HG03139 (cell line): ENCODE measurements at regions not wholly inside any gene's neighbourhood (a gene's known extent, or its start where the extent isn't known, plus 50 kb on each side); places are given as distances from the start of the nearest gene placed in this dataset.
"Not testable (repeated sequence)": the region's sequence is repeated elsewhere in the genome, so short reads cannot be mapped to it uniquely, and the experiment has no call there.

Experiments
- ATAC-seq: cut with Tn5 transposase; IDR thresholded peaks from one replicate; pipeline ENCODE4 v1.9.1; 2021; ENCODE audit not compliant: unreplicated experiment

DNA sequence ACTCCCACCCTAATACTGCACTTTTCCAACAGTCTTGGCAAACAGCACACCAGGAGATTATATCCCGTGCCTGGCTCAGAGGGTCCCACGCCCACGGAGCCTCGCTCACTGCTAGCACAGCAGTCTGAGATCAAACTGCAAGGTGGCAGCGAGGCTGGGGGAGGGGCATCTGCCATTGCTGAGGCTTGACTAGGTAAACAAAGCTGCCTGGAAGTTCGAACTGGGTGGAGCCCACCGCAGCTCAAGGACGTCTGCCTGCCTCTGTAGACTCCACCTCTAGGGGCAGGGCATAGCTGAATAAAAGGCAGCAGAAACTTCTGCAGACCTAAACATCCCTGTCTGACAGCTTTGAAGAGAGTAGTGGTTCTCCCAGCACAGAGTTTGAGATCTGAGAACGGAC is 401.9 kb upstream of the SLC30A5 start:
- ATAC-seq = not testable (repeated sequence)

DNA sequence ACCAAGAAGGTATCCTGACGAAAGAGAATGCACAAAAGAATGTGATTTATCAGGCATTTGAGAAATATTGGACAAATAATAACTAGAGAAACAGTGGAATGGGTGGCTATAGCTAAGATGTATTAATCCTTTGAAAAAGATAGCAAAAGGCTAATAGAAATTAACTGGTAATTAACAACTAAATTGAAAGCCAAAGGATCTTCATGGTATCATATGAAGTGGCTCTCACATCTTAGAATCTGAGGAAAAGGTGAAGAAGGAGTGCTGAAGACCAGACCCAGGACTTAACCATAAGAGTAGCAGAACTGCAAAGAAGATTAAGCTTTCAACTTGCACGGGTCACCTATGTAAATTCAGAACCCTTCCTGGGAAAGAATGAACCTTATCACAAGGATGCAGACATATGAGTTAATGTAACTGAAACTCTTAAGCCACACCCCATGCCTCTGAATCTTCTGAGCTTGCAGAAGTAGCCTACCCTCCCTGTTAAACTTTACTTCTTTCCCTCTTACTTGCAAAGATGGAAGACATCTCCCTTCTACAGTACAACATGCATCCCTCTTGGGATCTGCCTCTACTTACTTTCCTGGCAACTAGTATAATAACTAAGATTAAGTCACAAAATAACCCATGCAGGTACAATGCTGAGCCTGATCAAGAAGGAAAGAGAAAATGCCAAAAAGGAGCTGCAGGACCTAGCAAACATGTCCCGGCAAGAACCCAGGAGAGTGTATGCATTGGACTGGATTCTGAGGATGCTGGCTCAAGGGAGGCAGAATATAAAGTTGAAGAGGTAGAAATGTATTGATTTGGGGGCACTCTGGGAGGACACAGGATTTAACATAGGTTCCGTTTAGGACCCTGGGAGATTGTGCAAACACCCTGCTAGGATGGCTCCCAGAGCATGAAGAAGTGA is 395.5 kb upstream of the SLC30A5 start:
- ATAC-seq = no peak

DNA sequence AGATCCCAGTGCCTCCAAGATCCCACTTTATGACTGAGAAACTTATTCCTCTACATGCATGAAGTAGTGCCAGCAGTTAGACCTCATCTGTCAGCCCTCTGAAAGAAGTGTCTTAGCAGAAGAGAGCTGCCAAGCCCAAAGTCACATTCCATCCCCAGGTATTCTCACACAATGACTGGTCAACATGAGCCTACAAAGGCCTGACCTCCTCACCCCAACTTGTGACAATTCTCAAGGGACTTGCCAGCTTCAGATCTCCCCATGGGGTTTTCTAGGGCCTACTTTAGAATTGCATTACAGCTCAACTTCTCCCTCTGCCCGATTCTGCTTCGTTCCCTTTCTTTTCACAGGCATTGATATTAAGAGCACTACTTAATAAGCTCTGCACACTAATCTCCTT is 393.8 kb upstream of the SLC30A5 start:
- ATAC-seq = no peak

DNA sequence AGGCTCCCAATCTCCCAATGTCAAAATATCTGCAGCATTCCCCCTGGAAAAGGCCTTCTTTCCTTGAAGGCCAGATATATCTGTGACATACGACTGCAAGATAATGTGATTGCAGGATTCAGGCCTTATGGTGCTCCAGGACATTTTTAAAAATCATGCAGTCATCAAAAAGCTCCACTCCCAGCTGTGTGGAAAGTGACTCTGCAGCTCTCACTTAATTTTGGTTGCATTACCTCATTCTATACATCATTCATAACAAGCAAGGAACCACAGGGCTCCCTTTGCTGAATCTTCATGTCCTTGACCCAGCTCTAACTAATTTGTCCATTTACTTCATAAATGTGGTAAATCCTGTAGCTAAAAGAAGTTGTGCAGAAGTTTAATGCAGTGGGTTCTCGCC is 386.2 kb upstream of the SLC30A5 start:
- ATAC-seq = no peak

DNA sequence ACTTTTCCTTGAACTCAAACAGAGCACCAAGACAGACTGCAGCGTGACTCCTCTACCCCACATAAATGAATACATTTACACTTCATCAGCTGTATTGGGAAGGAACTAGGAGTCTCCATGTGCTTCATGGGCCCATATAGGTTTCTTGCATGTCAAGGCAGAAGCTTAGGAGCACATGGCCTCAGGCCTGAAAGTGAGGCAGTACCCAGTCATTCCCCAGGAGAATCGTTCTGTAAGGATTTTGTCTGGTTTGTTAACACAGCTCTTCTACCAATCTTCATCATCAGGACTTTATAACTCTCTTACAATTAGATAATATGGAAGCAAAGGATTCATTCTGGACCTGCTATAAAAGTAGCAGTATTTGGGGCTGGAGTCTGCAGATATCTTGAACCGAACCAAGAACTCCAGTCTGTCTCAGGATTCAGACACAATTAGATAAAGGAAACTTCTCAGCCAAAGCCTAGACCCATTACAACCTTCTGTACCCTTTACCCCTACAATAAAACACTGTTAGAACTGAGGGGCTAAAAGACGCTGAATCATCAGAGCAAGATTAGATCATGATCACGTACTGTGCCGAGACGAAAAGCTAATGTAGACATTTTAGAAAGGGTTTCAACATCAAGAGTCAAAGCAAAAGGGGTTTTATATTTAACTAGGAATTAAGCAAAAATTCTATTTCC is 385.5 kb upstream of the SLC30A5 start:
- ATAC-seq = no peak

DNA sequence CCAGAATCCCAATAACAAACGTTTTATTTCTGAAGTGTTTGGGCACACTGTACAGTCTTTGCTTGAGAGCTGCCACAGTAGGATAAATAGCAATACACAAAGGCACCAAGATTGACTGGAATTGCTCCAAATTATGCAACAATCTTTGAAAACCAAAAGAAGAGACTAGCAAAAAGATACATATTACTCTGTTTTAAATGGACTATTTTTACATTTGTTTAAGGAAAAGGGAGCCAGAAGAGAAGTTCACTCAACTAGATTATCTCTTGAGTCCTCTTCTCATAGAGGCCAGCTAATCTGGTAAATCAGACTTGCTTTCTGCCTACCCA is 385.0 kb upstream of the SLC30A5 start:
- no peak for ATAC-seq

DNA sequence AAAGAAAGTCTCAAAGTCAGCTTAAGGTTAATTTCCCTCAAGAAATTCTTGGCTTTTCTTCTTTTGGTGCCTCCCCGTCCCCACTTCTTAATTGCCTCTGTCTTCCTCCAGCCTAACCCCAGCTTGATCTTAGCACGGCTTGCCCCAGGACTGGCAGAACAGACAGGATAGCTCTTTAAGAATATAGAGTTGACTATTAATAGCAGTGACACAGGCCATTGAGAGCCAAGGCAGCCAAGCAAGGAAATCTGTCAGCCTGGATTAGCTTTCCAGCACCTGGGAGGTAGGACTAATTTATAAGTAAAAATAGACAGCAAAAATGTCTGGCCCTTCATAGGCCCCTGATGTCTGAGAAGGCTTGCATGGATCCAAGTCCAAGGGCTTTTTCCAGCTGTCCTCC is 384.6 kb upstream of the SLC30A5 start:
- no peak for ATAC-seq

DNA sequence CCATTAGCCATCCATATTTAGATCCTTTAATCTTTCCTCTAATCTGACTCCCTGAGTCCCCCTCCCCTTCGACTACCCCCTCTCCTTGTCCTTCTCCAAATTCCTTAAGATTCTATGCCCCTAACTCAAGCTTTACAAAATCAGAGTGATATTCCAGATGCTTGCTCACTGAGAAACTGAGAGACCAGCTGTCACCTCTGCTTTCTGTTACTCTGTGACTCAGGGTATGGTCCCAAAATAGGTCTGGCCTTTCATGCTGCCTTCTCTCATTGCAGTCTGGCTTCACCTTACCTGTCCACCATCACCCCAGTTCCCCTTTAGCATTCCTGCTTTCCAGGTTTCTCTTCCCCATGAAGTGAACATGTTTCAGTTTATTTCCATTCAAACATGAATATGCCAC is 383.3 kb upstream of the SLC30A5 start:
- ATAC-seq = peak; percentile 47

DNA sequence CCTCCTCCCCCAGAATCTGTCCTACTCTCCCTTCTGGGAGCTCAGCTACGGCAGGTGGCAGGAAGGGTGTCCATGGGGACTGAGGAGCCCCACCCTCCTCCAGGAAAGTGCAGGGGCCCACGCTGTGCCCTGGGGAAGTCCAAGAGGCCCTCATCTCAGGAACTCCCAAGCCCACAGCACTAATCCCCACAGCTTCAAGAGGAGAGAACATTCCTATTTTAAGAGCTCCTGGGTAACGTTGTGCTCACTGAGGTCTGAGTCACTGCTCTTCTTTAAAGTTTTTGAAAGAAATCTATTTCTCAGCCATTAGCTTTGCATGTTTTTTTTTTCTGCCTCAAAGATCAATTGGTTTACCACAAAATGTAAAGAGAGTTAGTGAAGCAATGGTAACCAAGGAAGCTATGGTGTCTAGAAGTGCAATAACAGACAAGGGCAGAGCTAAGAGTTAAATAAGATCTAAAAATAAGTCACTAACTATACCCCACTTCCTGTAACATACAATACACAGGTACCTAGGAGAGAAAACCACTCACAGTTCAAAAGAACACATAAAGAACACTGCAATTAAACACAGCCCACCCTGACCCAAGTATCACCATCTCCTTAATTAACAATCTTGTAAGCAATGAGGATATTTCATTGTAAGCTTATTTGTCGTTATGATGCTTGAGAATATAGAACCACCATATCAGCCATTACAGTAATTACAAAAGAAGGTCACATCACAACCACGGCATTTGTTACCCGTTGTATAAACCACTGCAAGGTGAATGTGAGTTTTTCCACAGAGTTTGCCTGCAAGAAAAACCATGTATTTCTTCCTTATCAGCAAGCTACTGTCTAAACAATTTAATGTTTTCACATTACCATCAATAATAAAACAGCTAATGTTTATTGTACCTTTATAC is 382.3 kb upstream of the SLC30A5 start:
- peak; percentile 92 for ATAC-seq

DNA sequence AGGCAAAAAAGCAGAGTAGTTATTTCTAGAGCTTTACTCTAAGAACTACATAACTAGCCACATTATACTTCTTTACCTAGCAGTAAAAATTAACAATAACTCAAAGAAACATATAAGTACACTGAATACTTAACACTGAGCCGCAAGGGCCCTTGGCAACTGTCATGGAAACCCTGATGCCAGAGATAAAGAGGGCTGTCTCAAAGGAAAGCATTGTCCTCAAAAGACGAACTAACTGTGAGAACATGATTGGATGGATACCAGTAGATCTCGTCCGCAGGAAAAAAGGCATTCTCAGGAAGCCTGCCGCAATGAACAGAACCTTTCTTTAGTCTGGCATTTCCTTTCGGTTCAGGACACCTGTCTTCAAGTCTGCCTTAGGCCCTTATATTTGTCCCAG is 379.0 kb upstream of the SLC30A5 start:
- no peak for ATAC-seq

DNA sequence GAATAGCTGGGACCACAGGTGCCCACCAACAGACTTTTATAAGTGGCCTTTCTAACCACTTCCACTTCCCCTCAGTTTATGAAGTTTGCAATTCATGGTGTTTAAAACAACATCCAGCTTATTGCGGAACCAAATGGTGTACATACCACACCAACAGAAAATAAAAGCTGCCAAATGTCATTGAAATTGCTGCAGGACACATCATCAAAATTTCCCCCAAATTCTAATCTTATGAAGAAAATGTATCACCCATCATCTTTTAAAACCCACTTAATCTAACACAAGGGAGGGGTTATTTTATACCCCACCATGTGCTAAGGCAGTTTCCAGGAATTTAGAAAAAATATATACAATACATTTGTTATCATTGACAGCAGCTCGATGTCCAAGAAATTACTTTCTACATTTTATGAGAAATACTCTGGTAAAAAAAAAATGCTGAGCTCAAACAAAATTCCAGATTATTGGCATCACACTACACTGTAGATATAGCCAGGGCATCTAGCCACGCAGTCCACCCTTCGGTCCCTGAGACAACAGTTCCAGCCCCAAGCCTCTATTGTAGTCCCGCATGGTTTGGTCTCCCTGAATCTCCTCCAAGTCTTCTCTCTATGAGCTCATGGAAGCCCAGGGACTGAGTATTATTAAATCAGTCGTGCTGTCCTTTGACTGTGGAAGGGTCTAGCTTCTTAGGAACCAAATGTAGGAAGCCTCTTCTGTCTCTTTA is 372.8 kb upstream of the SLC30A5 start:
- no peak for ATAC-seq

DNA sequence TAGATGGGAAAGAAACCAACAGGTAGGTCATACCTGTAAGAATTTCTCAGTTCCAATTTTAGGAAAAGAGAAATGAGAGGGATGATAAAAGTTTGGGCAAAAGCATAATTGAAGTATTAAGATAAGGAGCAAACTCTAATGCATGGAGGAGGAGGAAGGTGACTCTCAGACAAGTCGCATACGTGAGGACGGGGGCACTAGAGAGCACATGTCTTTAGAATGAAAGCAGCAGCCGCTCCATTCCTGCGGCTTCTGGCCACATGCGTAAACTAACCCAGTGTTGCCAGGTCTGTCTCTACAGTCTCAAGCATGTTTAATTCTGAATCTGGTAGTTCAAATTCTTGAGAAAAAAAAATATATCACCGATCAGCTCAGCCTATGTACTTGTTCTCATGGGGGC is 371.5 kb upstream of the SLC30A5 start:
- no peak for ATAC-seq

DNA sequence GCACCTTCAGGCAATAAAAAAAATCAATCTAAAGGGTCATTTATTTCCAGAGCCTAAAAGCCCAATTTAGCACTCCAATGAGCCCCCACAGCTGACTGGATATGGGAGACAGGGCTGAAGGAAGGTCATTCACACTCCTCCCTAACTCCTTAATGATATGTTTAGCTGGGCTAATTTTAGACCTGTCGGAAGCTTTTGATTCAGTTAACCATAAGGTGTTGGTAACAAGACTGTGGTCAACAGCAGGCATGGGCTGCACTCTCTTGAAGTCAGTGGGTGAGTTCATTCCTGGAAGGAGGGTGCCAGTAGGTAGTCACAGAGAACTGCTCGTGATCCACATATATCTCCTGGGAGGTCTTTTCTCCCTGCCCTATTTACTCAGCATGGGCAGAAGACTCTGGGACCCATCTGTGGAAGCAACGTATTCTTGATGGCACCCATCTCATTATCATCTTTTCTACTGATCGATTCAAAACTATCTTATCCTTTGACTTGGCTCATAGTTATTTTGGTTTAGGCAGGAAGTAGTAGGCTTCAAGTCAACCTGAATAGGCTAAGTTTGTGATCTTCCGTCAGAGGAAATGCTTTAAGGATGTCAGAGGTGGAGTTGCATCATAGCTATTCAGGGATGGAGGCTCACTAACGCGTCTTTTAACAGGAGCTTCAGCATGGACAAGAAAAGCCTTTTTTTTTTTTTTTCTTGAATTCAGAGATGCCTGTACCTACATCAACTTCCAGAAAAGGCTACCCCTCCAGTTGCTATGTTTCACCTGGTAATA is 367.7 kb upstream of the SLC30A5 start:
- ATAC-seq = no peak

DNA sequence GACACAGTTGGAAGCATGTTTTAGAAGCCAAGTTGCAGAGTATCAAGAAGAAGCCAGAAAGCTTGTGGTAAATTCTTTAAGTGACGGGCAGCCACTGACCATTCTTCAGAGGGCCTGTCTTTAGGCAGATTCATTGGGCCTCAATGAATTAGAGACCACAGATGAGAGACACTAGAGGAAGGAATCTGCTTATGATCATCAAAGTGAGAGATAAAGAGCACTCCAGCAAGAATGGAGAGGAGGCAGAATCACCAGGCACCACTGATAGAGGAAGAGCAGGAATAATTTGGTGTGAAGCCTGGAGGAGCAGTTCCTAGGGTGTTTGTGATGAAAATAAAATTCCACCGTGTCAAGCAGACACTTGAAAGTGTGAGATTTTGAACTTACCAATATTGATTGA is 365.9 kb upstream of the SLC30A5 start:
- no peak for ATAC-seq

DNA sequence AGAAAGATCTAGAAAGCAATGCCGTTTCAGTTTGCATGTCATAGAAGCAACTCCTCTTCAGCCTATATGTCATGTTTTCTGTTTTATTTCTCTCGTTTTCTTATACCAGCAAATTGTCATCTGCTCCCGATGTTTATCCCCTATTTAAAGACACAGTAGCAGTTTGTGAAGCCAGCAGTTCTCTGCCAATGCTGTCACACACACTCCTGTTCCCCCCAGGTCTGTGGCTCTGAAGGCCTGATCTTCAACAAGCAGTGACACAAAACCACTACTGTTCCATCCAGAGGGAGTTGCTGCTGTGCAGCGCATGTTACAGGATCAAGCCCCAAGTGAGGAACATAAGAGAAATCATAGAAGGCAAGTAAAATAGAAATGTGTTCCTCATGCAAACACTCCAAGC is 364.1 kb upstream of the SLC30A5 start:
- no peak for ATAC-seq

DNA sequence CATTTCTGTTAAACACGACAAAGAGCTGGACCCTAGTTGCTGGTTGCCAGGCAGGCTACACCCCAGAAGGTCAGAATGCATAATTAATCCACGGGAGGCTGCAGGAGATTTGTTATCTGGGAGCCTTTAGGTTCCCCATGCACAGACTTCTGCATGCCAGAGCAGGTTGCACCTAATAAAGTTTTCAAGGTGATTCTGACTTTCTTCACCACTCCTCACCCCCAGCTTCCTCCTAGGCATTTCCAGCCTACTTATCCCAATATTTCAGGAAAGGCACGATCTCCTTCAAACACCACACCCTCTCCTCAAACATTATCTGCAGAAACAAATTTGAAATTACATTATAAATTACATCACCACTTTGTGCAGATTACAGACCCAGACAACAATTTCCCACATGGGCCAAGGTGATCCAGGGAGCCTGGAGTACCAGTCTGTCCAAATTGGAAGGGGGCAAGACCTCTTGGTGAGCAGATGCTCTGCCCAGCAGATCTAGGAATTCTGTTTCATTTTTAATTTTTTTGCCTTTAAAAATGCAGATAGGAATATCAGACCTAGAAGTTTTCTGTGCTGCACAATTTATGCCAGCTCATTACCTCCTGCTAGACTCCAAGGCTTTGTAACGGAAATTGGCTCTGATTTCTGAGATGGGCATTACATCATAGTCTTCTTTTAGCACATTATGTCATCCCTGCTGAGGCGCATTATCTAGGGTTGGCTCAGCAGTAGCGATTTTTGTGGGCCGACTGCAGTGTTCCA is 363.4 kb upstream of the SLC30A5 start:
- ATAC-seq = no peak

DNA sequence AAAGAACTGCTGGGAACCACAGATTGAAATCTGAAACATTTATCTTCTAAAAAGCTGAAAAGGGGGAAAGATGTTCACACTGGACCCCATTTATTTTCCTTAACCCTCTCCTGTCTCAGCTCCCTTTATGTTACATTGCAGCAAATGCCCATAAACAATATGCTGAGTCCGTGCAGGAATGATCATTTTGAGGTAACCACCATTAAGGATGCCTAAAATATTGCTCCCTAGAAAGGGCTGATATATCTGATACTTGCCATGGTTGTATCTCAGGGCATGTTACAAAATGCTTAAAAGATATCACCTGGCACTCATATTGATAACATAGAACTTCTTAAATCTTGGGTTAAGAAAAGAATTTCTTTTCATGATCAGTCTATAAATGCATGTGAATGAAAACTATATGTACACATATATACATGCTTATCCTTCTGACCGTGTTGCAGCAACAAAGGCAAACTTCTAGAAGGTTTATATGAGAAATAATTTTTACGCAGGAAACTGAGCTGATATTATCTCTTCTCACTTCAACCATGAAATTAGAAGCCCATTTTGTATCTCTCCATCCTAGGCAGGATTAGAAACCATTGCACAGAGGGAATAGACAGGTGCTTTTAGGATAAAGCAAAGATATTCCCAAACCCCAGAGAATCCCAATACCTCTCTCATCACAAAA is 362.7 kb upstream of the SLC30A5 start:
- ATAC-seq = no peak

DNA sequence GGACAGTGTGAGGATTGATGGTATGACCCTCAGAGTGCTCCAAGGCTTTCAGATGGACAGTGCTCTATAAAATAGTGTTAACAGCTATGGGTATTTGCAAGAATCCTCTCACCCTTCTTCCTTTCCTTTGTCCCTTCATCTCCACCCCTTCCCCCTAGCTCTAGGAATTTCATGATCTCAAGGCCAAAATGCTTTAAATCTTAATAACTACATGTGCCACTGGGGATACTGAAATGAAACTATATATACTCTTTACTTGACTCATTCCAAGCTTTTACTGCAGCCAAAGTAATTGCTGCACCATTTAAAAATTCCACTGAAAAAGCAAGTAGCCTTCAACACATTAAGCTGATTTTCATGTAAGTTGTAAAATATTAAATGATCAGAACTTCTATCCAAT is 361.6 kb upstream of the SLC30A5 start:
- no peak for ATAC-seq

DNA sequence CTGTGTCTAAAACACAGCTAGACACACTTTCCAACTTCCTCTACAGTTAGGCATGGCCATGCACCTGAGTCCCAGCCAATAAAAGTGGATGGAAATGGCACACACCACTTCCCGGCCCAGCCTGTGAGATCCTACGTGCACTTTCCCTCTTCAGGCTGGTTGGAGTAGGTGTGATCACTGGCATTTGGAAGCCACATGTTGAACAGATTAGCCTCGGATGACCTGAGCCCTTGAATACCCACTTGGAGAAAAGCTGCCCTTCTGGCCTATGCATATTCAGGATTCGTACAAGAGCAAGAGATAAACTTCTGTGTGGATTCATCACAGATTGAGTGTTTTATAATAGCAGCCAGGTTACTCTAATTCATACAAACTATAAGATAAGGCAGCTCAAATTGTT is 359.0 kb upstream of the SLC30A5 start:
- no peak for ATAC-seq
